H1 (cell line): ENCODE measurements at regions not wholly inside any gene's neighbourhood (a gene's known extent, or its start where the extent isn't known, plus 50 kb on each side); places are given as distances from the start of the nearest gene placed in this dataset.

ENCODE experiments used
- CTCF ChIA-PET: fragments of 300-600 bp; sonication (Branson Sonifier 250); formaldehyde crosslinking; loops from one replicate; lab custom pipeline; 2021; ENCODE audit not compliant: partially characterized antibody; lab: Charles Lee
- POLR2A ChIA-PET: fragments of 300-600 bp; sonication (Branson Sonifier 250); formaldehyde crosslinking; loops from one replicate; lab custom pipeline; 2021; ENCODE audit warnings: inconsistent platforms; ENCODE audit not compliant: partially characterized antibody; lab: Charles Lee
- DNase-seq, 2 experiments: peaks; one replicate each; pipeline versions ENCODE4 v3.0.0 to v3.0.0-alpha.2; 2010 to 2022; ENCODE audit warnings: low spot score in 2 of 2, low read depth in 1 of 2, mixed read lengths in 1 of 2
- FAIRE-seq: peaks from 2 replicates; lab custom pipeline; 2011; peaks lifted over from hg19 to GRCh38; lab: Jason Lieb, UNC
- H2AFZ ChIP-seq: 2 replicates; pipeline ENCODE4 v1.8.1; 2012; ENCODE audit warnings: low read length, inconsistent platforms
- H2AK5ac ChIP-seq: 2 replicates; pipeline ENCODE4 v1.6.1; 2013; ENCODE audit warnings: low read depth, low read length
- H2BK120ac ChIP-seq: replicated peaks from 2 replicates; pipeline ENCODE3; 2013; ENCODE audit warnings: low read depth, low read length, inconsistent platforms
- H2BK12ac ChIP-seq: 2 replicates; pipeline ENCODE4 v1.6.1; 2013; ENCODE audit warnings: low read depth, low read length
- H2BK15ac ChIP-seq: 2 replicates; pipeline ENCODE4 v1.6.1; 2013; ENCODE audit warnings: low read length
- H2BK20ac ChIP-seq: 2 replicates; pipeline ENCODE4 v1.6.1; 2013; ENCODE audit warnings: low read length
- H2BK5ac ChIP-seq: 2 replicates; pipeline ENCODE4 v1.6.1; 2013; ENCODE audit warnings: low read depth, low read length
- H3K14ac ChIP-seq: 2 replicates; pipeline ENCODE4 v1.6.1; 2013; ENCODE audit warnings: inconsistent platforms; ENCODE audit not compliant: insufficient read length
- H3K18ac ChIP-seq: 2 replicates; pipeline ENCODE4 v1.6.1; 2013; ENCODE audit warnings: low read length; ENCODE audit errors: extremely low read depth
- H3K23ac ChIP-seq: 2 replicates; pipeline ENCODE4 v1.6.1; 2013; ENCODE audit warnings: inconsistent platforms; ENCODE audit not compliant: insufficient read length
- H3K23me2 ChIP-seq: 2 replicates; pipeline ENCODE4 v1.6.1; 2013; ENCODE audit warnings: low read depth, low read length
- H3K27ac ChIP-seq: 2 replicates; pipeline ENCODE4 v1.6.1; 2011; ENCODE audit warnings: low read depth, low read length, inconsistent platforms
- H3K27me3 ChIP-seq, 4 experiments: replicated peaks in 1 of 4; 1 replicate in 1 of 4; 2 replicates in 3 of 4; pipeline versions ENCODE4 v1.6.1 to v1.8.1; 2011 to 2013; ENCODE audit warnings: low read length in 3 of 4, mild to moderate bottlenecking in 3 of 4, inconsistent platforms in 2 of 4, mixed read lengths in 2 of 4, moderate library complexity in 1 of 4; ENCODE audit not compliant: control insufficient read depth in 3 of 4, insufficient read depth in 3 of 4; ENCODE audit errors: extremely low read depth in 1 of 4
- H3K36me3 ChIP-seq, 4 experiments: 2 replicates each; pipeline versions ENCODE4 v1.6.1 to v1.8.1; 2011 to 2013; ENCODE audit warnings: mild to moderate bottlenecking in 4 of 4, low read length in 3 of 4, moderate library complexity in 2 of 4, control low read depth in 1 of 4, inconsistent platforms in 1 of 4; ENCODE audit not compliant: insufficient read depth in 4 of 4, control insufficient read depth in 2 of 4
- H3K4ac ChIP-seq: replicated peaks from 2 replicates; pipeline ENCODE3; 2013; ENCODE audit warnings: low read length, low read depth, mixed read lengths, inconsistent platforms; ENCODE audit not compliant: insufficient read length
- H3K4me1 ChIP-seq, 4 experiments: replicated peaks in 1 of 4; 1 replicate in 1 of 4; 2 replicates in 3 of 4; pipeline versions ENCODE4 v1.6.1 to v1.8.1; 2011 to 2013; ENCODE audit warnings: low read length in 3 of 4, inconsistent platforms in 2 of 4, mixed read lengths in 1 of 4; ENCODE audit not compliant: insufficient read depth in 4 of 4, control insufficient read depth in 3 of 4
- H3K4me2 ChIP-seq, 2 experiments: 2 replicates each; pipeline versions ENCODE4 v1.6.1 to v1.8.1; 2011 to 2013; ENCODE audit warnings: low read depth in 2 of 2, low read length in 2 of 2, control low read depth in 1 of 2, inconsistent platforms in 1 of 2, mild to moderate bottlenecking in 1 of 2; ENCODE audit not compliant: insufficient read depth in 1 of 2
- H3K4me3 ChIP-seq, 4 experiments: fragments of 200-600, 300-600 bp in 1 of 4; sonication (generic), shearing (Covaris generic), sonication (Bioruptor Twin) in 1 of 4; 2 replicates each; pipeline versions ENCODE4 v1.5.1 to v1.8.1; 2011 to 2016; ENCODE audit warnings: low read length in 4 of 4, low read depth in 3 of 4, control low read depth in 2 of 4, inconsistent platforms in 2 of 4, mild to moderate bottlenecking in 2 of 4, mixed read lengths in 1 of 4, moderate library complexity in 1 of 4; ENCODE audit not compliant: insufficient read depth in 2 of 4; ENCODE audit errors: extremely low read depth in 1 of 4
- H3K56ac ChIP-seq: replicated peaks from 2 replicates; pipeline ENCODE3; 2013; ENCODE audit warnings: low read depth, mild to moderate bottlenecking, mixed read lengths, low read length, inconsistent platforms; ENCODE audit not compliant: insufficient read length
- H3K79me1 ChIP-seq: 2 replicates; pipeline ENCODE4 v1.6.1; 2013; ENCODE audit warnings: low read depth, low read length, control low read depth
- H3K79me2 ChIP-seq, 2 experiments: 2 replicates each; pipeline versions ENCODE4 v1.6.1 to v1.8.1; 2012 to 2013; ENCODE audit warnings: low read length in 2 of 2, mild to moderate bottlenecking in 2 of 2, inconsistent platforms in 1 of 2; ENCODE audit not compliant: insufficient read depth in 2 of 2, control insufficient read depth in 1 of 2
- H3K9ac ChIP-seq, 4 experiments: replicated peaks in 1 of 4; 1 replicate in 1 of 4; 2 replicates in 3 of 4; pipeline versions ENCODE4 v1.6.1 to v1.8.1; 2011 to 2013; ENCODE audit warnings: low read depth in 3 of 4, low read length in 3 of 4, control low read depth in 2 of 4, mild to moderate bottlenecking in 2 of 4, moderate library complexity in 2 of 4, inconsistent platforms in 1 of 4; ENCODE audit errors: extremely low read depth in 1 of 4
- H3K9me3 ChIP-seq, 2 experiments: 2 replicates each; pipeline versions ENCODE4 v1.6.1 to v1.8.1; 2012 to 2013; ENCODE audit warnings: mild to moderate bottlenecking in 2 of 2, moderate library complexity in 2 of 2, control low read depth in 1 of 2, inconsistent platforms in 1 of 2, low read depth in 1 of 2, low read length in 1 of 2, mixed read lengths in 1 of 2; ENCODE audit not compliant: insufficient read depth in 2 of 2
- H4K20me1 ChIP-seq, 2 experiments: replicated peaks in 1 of 2; 2 replicates each; pipeline versions ENCODE3 to v1.8.1; 2011 to 2013; ENCODE audit warnings: inconsistent platforms in 2 of 2, low read length in 2 of 2, mild to moderate bottlenecking in 1 of 2; ENCODE audit not compliant: insufficient read depth in 2 of 2, control insufficient read depth in 1 of 2
- H4K5ac ChIP-seq: 2 replicates; pipeline ENCODE4 v1.6.1; 2013; ENCODE audit warnings: low read length, low read depth, mixed read lengths, inconsistent platforms; ENCODE audit not compliant: insufficient read length
- H4K8ac ChIP-seq: 2 replicates; pipeline ENCODE4 v1.8.0; 2013; ENCODE audit warnings: mild to moderate bottlenecking, moderate library complexity, low read length, inconsistent platforms; ENCODE audit not compliant: insufficient read depth; ENCODE audit errors: extremely low read depth
- H4K91ac ChIP-seq: replicated peaks from 2 replicates; pipeline ENCODE3; 2013; ENCODE audit warnings: low read length, mixed read lengths, inconsistent platforms; ENCODE audit not compliant: insufficient read length
- JUN ChIP-seq: IDR thresholded peaks from 2 replicates; pipeline ENCODE4 v1.6.1; 2011; ENCODE audit warnings: low read depth, mild to moderate bottlenecking, improper control_type of control experiment, low read length
- POU5F1 ChIP-seq: IDR thresholded peaks from 2 replicates; pipeline ENCODE4 v1.6.1; 2011; ENCODE audit warnings: low read depth, mild to moderate bottlenecking, low read length, moderate library complexity

DNA sequence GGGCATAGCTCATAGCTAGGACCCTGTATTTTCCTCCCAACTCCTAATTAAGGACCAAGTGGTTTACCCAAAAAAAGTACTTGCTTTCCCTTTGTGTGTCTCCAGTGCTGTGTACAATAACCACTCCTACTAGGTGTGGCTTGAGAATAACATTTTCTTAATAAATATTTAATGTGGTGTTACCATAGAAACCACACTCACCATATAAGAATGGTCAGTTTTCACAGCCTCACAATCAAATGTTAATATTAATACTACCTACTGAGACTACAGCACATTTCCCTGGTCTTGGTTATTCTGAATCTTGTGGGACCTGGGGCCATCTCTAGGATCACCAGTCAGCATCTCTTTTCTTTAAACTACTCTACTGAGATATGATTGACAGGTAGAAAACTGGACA lies 83.5 kb upstream of the BCAR3 start:
- Histone ChIP-seq H2BK120ac (no peak overlapping the region), H2AK5ac (no peak overlapping the region), H3K4me2 (no peak overlapping the region), H3K27me3 (no peaks in the 10 kb centered on the region), H2BK5ac (no peak overlapping the region), H3K56ac (no peak overlapping the region), H4K20me1 (no peaks in the 10 kb centered on the region), H4K5ac (no peak overlapping the region), H3K23me2 (peaks cover 2% of the 10 kb centered on the region; the same call in 1 of the 2 replicates), H3K79me1 (no peaks in the 10 kb centered on the region; the same call in 1 of the 2 replicates), H3K14ac (no peak overlapping the region), H4K91ac (no peak overlapping the region), H2BK12ac (no peak overlapping the region), H2BK20ac (no peak overlapping the region), H3K36me3 (no peaks in the 10 kb centered on the region), H3K23ac (no peak overlapping the region), H3K9ac (no peak overlapping the region), H3K4ac (no peak overlapping the region), H4K8ac (no peak overlapping the region), H3K27ac (no peak overlapping the region), H2AFZ (no peak overlapping the region), H3K4me3 (no peak overlapping the region), H2BK15ac (no peak overlapping the region), H3K79me2 (no peaks in the 10 kb centered on the region), H3K4me1 (peaks cover 7 to 14% (median 12%) of the 10 kb centered on the region in 4 experiments), H3K18ac (no peak overlapping the region), H3K9me3 (no peaks in the 10 kb centered on the region)
- POLR2A ChIA-PET = interaction anchor here (1.2 kb wide), 1 partner anchor 14 kb away, joined by 3 read pairs; no protein-coding TSS in a partner anchor
- FAIRE-seq (no peak), DNase-seq (no peak)
- CTCF ChIA-PET = interaction anchor here (1.8 kb wide), 1 partner anchor 136 kb away, joined by 3 read pairs; no protein-coding TSS in a partner anchor
- TF ChIP-seq JUN (no peak), POU5F1 (no peak)
